ENCODE measurements at regions not wholly inside any gene's neighbourhood (a gene's known extent, or its start where the extent isn't known, plus 50 kb on each side); places are given as distances from the start of the nearest gene placed in this dataset.

GRCh38 chr4:148787831-148788477, 345.7 kb upstream of the NR3C2 start:
- TF ChIP-seq CTCF (IDR thresholded peaks at IDR 0.05; ENCODE audit: low read depth, low read length), result no peak
- no peak for TF ChIP-seq EZH2phosphoT487 (IDR thresholded peaks at IDR 0.05; ENCODE audit: low read depth)

All from OCI-LY3 (cell line).